HG03108 (cell line): ENCODE measurements at regions not wholly inside any gene's neighbourhood (a gene's known extent, or its start where the extent isn't known, plus 50 kb on each side); places are given as distances from the start of the nearest gene placed in this dataset.
"Not testable (repeated sequence)": the region's sequence is repeated elsewhere in the genome, so short reads cannot be mapped to it uniquely, and the experiment has no call there.

Source experiments
- ATAC-seq: cut with Tn5 transposase; IDR thresholded peaks from one replicate; pipeline ENCODE4 v1.9.1; 2021; ENCODE audit warnings: moderate library complexity; ENCODE audit not compliant: unreplicated experiment

- no peak for ATAC-seq
Observed at GRCh38 chr10:131822013-131822691, 78.7 kb upstream of the PPP2R2D start.

- ATAC-seq, result no peak
Observed at GRCh38 chr10:131822692-131823245, 78.0 kb upstream of the PPP2R2D start.

DNA sequence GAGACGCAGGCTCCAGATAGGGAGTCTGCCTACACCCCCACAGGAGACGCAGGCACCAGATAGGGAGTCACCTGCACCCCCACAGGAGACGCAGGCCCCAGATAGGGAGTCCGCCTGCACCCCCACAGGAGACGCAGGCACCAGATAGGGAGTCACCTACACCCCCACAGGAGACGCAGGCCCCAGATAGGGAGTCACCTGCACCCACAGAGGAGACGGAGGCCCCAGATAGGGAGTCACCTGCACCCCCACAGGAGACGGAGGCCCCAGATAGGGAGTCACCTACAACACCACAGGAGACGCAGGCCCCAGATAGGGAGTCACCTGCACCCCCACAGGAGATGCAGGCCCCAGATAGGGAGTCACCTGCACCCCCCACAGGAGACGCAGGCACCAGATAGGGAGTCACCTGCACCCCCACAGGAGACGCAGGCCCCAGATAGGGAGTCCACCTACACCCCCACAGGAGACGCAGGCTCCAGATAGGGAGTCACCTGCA is 77.2 kb upstream of the PPP2R2D start:
- not testable (repeated sequence) for ATAC-seq

- ATAC-seq, result no peak
Observed at GRCh38 chr10:131824371-131825149, 76.2 kb upstream of the PPP2R2D start.

- no peak for ATAC-seq
Observed at GRCh38 chr10:131825150-131825848, 75.5 kb upstream of the PPP2R2D start.

DNA sequence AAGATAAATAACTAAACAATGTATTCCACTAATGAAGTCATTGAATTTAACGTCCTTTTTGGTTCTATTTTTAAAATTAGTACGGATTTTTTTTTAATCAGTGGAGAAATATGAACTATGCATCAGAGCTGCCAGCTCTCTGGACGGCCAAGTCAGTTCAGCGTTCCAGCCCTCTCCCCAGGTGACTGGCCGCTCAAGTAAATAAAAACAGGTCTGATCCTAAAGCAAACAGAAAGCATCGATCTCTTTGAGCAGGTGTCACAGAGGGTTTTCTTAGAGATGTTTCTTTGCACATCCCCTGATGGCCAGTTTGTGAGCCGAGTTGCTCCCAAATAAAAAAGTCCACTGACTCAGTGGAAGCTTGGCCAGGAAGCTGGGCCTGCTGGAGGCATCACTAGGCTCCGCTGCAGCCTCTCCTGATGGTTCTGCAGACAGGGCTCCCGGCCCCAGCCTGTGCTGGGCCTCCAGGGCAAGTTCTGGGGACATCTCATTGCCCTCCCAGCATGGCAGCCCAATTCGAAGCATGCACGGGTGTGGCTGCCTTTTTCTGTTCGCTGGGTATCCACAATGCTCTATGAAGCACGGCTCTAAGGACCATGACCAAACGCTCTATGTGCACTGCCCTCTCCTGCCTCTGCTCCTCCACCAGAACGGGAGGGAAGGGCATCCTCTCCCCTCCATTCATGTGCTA is 74.7 kb upstream of the PPP2R2D start:
- ATAC-seq, result no peak

DNA sequence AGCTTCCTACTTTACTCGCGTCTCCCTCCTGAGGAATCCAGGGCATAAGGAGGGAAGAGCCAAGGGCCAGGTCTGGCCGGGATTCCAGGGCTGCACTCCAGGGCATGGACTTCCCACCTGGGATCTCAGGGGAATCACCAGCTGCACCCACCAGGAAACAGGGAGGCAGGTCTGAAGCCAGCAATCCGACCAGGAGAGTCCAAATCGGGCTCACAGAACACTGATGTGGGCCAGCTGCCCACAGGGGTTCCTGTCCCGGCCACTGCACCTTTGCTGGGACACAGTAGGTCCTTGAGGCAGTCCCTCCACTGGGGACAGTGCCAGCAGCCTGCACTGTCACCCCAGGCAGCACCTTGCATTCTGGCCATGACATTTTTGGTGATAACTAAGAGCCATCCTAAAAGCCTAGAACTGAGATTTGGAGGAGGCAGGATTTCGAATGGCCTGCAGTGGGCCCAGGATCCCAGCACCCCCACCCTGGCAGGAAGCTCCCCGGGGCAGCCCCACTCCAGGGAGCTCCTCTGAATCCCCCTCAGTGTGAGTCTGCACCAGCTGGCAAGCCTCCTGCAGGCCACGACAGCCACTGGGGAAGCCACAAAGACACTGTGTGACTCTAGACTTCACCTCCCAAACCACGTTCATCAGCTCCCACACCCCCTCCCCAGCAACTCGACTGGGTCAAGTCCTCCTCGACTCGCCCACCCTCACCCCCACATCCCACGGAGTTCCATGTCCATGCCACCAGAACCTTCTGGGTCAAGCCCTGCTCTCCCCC is 71.5 kb upstream of the PPP2R2D start:
- no peak for ATAC-seq

GRCh38 chr10:131830446-131831130 is 70.2 kb upstream of the PPP2R2D start:
- ATAC-seq, result no peak

DNA sequence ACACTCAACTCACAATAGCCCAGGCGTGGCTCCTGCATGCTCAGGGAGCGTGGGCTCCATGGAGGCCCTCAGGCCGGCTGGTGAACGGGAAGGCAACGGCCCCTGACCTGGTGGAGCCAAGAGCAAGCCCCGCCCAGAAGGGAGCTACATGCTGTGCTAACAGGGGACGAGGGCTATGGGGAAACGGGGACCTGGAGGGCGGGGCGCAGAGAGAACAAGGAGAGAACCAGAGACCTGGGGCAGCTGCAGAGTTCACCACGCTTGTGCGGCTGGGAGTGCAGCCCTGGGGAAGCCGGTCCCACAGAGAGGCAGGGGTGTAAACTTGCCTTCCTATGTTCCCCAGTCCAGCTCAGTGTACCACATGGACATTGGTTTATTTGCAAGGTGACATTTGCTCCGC is 69.2 kb upstream of the PPP2R2D start:
- no peak for ATAC-seq

DNA sequence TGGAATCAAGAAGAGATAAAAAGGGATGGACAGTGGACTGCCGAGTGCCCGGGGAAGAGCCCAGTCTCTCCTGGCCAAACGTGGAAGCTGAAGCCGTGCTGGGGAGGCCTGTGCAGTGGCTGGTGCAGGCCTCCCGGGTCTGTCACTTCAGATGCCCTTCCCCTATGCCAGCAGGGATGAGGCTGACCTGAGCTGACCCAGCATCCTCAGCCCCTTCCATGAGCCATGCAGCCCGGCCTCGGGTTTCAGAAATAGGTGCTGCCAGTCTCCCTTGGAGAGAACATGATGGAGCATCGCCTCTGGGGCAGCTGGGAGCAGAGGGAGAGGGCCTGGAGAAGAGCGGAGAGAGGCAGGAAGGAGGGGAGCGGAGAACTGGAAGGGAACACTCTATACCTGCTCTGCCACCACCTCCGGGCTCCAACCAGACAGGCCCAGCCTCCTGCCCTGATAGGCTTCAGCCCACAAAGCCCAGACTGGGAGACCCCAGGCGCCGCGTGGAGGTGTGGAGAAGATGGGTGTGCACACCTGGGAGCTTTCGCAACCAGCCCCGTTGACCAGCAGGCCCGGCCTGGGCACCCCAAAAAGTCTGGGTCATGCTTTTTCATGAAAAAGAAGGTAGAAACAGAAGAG is 68.6 kb upstream of the PPP2R2D start:
- no peak for ATAC-seq

DNA sequence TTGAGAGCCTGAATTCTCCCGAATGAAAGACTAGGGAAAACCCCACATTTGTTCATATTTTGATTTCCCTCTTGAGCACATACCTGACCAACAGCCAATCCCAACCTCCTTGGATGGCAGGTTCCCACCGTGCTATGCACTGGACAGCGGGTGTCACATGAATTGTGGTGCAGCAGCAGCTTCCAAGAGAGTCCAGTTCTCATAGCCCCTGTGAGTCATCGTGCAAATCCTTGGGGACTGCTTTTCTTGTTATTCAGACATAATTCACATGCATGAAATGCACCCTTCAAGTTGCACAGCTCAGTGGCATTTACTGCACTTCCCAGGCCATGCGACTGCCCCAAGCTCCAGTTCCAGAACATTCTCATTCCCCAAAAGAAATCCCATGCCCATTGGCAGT is 67.8 kb upstream of the PPP2R2D start:
- ATAC-seq, result no peak

- ATAC-seq, result no peak
Observed at GRCh38 chr10:131833446-131834080, 67.2 kb upstream of the PPP2R2D start.

DNA sequence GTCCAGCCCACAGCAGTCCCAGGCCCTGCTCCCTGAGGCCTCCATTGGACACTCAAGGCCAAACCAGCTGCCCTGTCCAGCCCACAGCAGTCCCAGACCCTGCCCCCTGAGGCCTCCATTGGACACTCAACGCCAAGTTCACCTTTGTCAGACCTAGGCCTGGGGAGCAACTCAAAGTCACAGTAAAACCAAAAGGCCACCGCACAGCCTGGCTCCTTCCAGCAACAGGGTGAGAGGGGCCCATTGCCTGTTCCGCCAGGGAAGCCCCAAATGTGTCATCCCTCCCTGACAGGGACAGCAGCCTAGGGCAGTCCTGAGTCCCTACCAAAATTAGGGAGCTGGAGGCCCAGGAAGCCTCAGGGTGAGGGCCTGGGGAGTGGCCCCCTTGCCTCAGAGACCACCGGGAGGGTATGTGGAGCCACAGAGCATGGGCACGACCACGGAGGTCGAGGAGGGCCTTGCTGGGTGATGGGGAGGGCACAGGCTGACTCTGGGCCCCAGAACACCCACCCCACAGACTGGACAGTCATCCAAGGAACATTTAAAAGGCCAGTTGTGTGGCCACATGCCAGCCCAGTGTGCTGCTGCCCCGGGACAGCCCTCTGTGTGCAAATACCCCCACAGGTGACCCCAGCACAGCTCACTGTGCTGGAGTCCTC is 66.5 kb upstream of the PPP2R2D start:
- ATAC-seq, result no peak

- ATAC-seq, result no peak
Observed at GRCh38 chr10:131838966-131839742, 61.7 kb upstream of the PPP2R2D start.

GRCh38 chr10:131839880-131840787 is 60.7 kb upstream of the PPP2R2D start:
- ATAC-seq, result not testable (repeated sequence)

DNA sequence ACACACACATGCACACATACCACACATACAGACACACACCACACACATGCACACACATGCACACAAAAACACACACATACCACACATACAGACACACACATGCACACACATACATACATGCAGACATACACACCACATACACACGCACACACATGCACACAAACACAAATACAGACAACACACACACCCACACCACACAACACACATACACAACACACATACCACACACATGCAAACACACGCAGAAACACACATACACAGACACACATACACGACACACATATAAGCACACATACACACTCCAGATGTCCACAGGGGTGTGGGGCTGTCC is 60.1 kb upstream of the PPP2R2D start:
- ATAC-seq, result no peak
